HCT116 (cell line): ENCODE measurements at regions not wholly inside any gene's neighbourhood (a gene's known extent, or its start where the extent isn't known, plus 50 kb on each side); places are given as distances from the start of the nearest gene placed in this dataset.

Experiments
- ATAC-seq: fragments of 200-7000 bp; cut with Tn5 transposase; 2 replicates; pipeline ENCODE4 v1.9.1; 2020; ENCODE audit warnings: mild to moderate bottlenecking, moderate library complexity
- BruUV-seq: library from RNA; stranded (reverse); fragments of 400-500 nt; replicated peaks from 2 replicates; lab custom pipeline; 2021; lab: Mats Ljungman, UMichigan
- CTCF ChIA-PET: fragments of 300-600 bp; sonication (Branson Sonifier 250); formaldehyde crosslinking; loops from one replicate; lab custom pipeline; 2021; ENCODE audit warnings: antibody characterized with exemption; lab: Charles Lee
- POLR2A ChIA-PET: fragments of 300-600, 350-600 bp; sonication (Branson Sonifier 250); formaldehyde crosslinking; loops from one replicate; lab custom pipeline; 2021; ENCODE audit warnings: antibody characterized with exemption; lab: Charles Lee
- RAD21 ChIA-PET, 2 experiments: fragments of 300-600 bp; sonication (Branson Sonifier 250); formaldehyde crosslinking; loops; one replicate each; lab custom pipeline; 2023; ENCODE audit warnings: low total read pairs in 2 of 2; ENCODE audit not compliant: uncharacterized antibody in 2 of 2, unreplicated experiment in 2 of 2, low non-redundant PET in 1 of 2; lab: Charles Lee
- DNase-seq: peaks from one replicate; pipeline ENCODE4 v3.0.0-alpha.2; 2010; ENCODE audit warnings: low read depth, low spot score
- H2AFZ ChIP-seq: fragments of 200-600 bp; shearing (Covaris generic), sonication (generic); 2 replicates; pipeline ENCODE4 v1.6.1; 2017; ENCODE audit warnings: low read depth, mixed run types, mixed read lengths, antibody characterized with exemption, low read length; ENCODE audit not compliant: poor library complexity, severe bottlenecking
- H3K27ac ChIP-seq: 2 replicates; pipeline ENCODE4 v1.5.1; 2012; ENCODE audit warnings: low read depth, low read length
- H3K27me3 ChIP-seq: fragments of 200-600 bp; sonication (generic); 2 replicates; pipeline ENCODE4 v1.6.1; 2016; ENCODE audit warnings: mixed run types, low read length, mixed read lengths; ENCODE audit not compliant: insufficient read depth
- H3K36me3 ChIP-seq, 2 experiments: fragments of 200-500 bp in 1 of 2; fragments of 200-600 bp in 1 of 2; sonication (Bioruptor generic) in 1 of 2; sonication (generic) in 1 of 2; 2 replicates each; pipeline versions ENCODE4 v1.5.1 to v1.6.1; 2014 to 2016; ENCODE audit warnings: low read length in 2 of 2, inconsistent platforms in 1 of 2, mixed read lengths in 1 of 2, mixed run types in 1 of 2; ENCODE audit not compliant: insufficient read depth in 2 of 2, control insufficient read depth in 1 of 2
- H3K4me1 ChIP-seq, 2 experiments: fragments of 200-600 bp in 1 of 2; sonication (generic) in 1 of 2; 2 replicates each; pipeline versions ENCODE4 v1.5.1 to v1.6.1; 2012 to 2017; ENCODE audit warnings: low read length in 2 of 2, inconsistent platforms in 1 of 2, mild to moderate bottlenecking in 1 of 2, mixed read lengths in 1 of 2, mixed run types in 1 of 2, moderate library complexity in 1 of 2; ENCODE audit not compliant: insufficient read depth in 2 of 2, control insufficient read depth in 1 of 2
- H3K4me2 ChIP-seq: fragments of 200-600 bp; sonication (generic); 2 replicates; pipeline ENCODE4 v1.6.1; 2017; ENCODE audit warnings: mixed run types, low read length, mixed read lengths
- H3K4me3 ChIP-seq, 2 experiments: fragments of 200-600 bp in 1 of 2; sonication (generic) in 1 of 2; replicated peaks in 1 of 2; 2 replicates each; pipeline ENCODE4 v1.5.1; 2011 to 2016; ENCODE audit warnings: low read length in 2 of 2, control low read depth in 1 of 2, low read depth in 1 of 2, mild to moderate bottlenecking in 1 of 2, mixed read lengths in 1 of 2, mixed run types in 1 of 2
- H3K79me2 ChIP-seq: fragments of 200-600 bp; sonication (generic); 2 replicates; pipeline ENCODE4 v1.6.1; 2017; ENCODE audit warnings: mild to moderate bottlenecking, mixed run types, low read length, moderate library complexity, mixed read lengths; ENCODE audit not compliant: insufficient read depth
- H3K9ac ChIP-seq: fragments of 200-600 bp; sonication (generic); 2 replicates; pipeline ENCODE4 v1.6.1; 2016; ENCODE audit warnings: low read length, mixed read lengths
- H3K9me2 ChIP-seq: fragments of 200-600 bp; sonication (generic), shearing (Covaris generic); 2 replicates; pipeline ENCODE4 v1.6.1; 2017; ENCODE audit warnings: mixed run types, mild to moderate bottlenecking, moderate library complexity; ENCODE audit not compliant: insufficient read depth
- H3K9me3 ChIP-seq, 2 experiments: fragments of 200-500 bp in 1 of 2; fragments of 200-600 bp in 1 of 2; sonication (Bioruptor generic) in 1 of 2; sonication (generic) in 1 of 2; 2 replicates each; pipeline ENCODE4 v1.6.1; 2014 to 2017; ENCODE audit warnings: low read length in 2 of 2, mixed read lengths in 2 of 2, inconsistent platforms in 1 of 2, low read depth in 1 of 2, mild to moderate bottlenecking in 1 of 2, mixed run types in 1 of 2, moderate library complexity in 1 of 2; ENCODE audit not compliant: control insufficient read depth in 1 of 2, insufficient read depth in 1 of 2
- H4K20me1 ChIP-seq: fragments of 200-600 bp; sonication (generic), shearing (Covaris generic); 2 replicates; pipeline ENCODE4 v1.6.1; 2017; ENCODE audit warnings: mixed run types, mild to moderate bottlenecking, moderate library complexity; ENCODE audit not compliant: insufficient read depth
- ATF3 ChIP-seq: IDR thresholded peaks from 2 replicates; pipeline ENCODE4 v1.6.1; 2012
- CBX3 ChIP-seq: IDR thresholded peaks from 2 replicates; pipeline ENCODE4 v1.6.1; 2012; ENCODE audit warnings: low read depth
- CEBPB ChIP-seq: IDR thresholded peaks from 2 replicates; pipeline ENCODE4 v1.6.1; 2012; ENCODE audit warnings: low read depth
- CTCF ChIP-seq, 3 experiments: fragments of 200-600 bp in 1 of 3; sonication (generic) in 1 of 3; IDR thresholded peaks in 2 of 3; conservative IDR thresholded peaks in 1 of 3; 2 replicates each; pipeline ENCODE4 v1.5.1; 2012 to 2017; ENCODE audit warnings: low read depth in 2 of 3, low read length in 2 of 3, antibody characterized with exemption in 1 of 3, borderline replicate concordance in 1 of 3, control low read depth in 1 of 3, mild to moderate bottlenecking in 1 of 3, mixed read lengths in 1 of 3, mixed run types in 1 of 3, moderate library complexity in 1 of 3; ENCODE audit not compliant: insufficient read depth in 1 of 3
- EGR1 ChIP-seq: IDR thresholded peaks from 2 replicates; pipeline ENCODE4 v1.6.1; 2012; ENCODE audit warnings: low read depth
- ELF1 ChIP-seq: IDR thresholded peaks from 2 replicates; pipeline ENCODE4 v1.6.1; 2012; ENCODE audit warnings: low read depth, borderline replicate concordance
- EZH2phosphoT487 ChIP-seq: fragments of 200-600 bp; IDR thresholded peaks from 2 replicates; pipeline ENCODE4 v1.6.1; 2018; ENCODE audit warnings: antibody characterized with exemption, borderline replicate concordance
- FOSL1 ChIP-seq: IDR thresholded peaks from 2 replicates; pipeline ENCODE4 v1.6.1; 2012; ENCODE audit warnings: low read depth
- POLR2A ChIP-seq: IDR thresholded peaks from 2 replicates; pipeline ENCODE4 v1.7.0; 2011; ENCODE audit warnings: borderline replicate concordance; ENCODE audit not compliant: insufficient read depth, insufficient read length; ENCODE audit errors: extremely low read depth
- POLR2AphosphoS5 ChIP-seq: IDR thresholded peaks from 2 replicates; pipeline ENCODE4 v1.6.1; 2011; ENCODE audit warnings: mild to moderate bottlenecking, low read depth, low read length, moderate library complexity
- RAD21 ChIP-seq: IDR thresholded peaks from 2 replicates; pipeline ENCODE4 v1.6.1; 2012; ENCODE audit warnings: low read depth, mild to moderate bottlenecking
- SRF ChIP-seq: IDR thresholded peaks from 2 replicates; pipeline ENCODE4 v1.6.1; 2012; ENCODE audit warnings: low read depth
- TCF7L2 ChIP-seq: IDR thresholded peaks from 2 replicates; pipeline ENCODE4 v1.7.0; 2011; ENCODE audit warnings: borderline replicate concordance, inconsistent platforms; ENCODE audit not compliant: insufficient read depth, insufficient read length; ENCODE audit errors: extremely low read depth
- YY1 ChIP-seq: IDR thresholded peaks from 2 replicates; pipeline ENCODE4 v1.6.1; 2011; ENCODE audit warnings: low read length, low read depth, moderate library complexity, mild to moderate bottlenecking; ENCODE audit not compliant: insufficient replicate concordance; ENCODE audit errors: extremely low read depth
- ZBTB33 ChIP-seq: IDR thresholded peaks from 2 replicates; pipeline ENCODE4 v1.6.1; 2011; ENCODE audit warnings: mild to moderate bottlenecking, low read length, moderate library complexity; ENCODE audit not compliant: insufficient replicate concordance; ENCODE audit errors: extremely low read depth
- ZFX ChIP-seq: fragments of 450-650 bp; IDR thresholded peaks from 2 replicates; pipeline ENCODE4 v1.6.1; 2017
- ZNF274 ChIP-seq: fragments of 200-500 bp; sonication (Bioruptor generic); IDR thresholded peaks from 2 replicates; pipeline ENCODE4 v1.6.1; 2014; ENCODE audit warnings: mild to moderate bottlenecking, low read depth, low read length, inconsistent platforms
- intact Hi-C: fragments of 100-400 bp; cut with micrococcal nuclease; formaldehyde crosslinking; loops from 2 replicates; pipeline ENCODE4 v1.10.0; 2022

GRCh38 chr10:131656009-131656408, 244.8 kb upstream of the PPP2R2D start:
- TF ChIP-seq ZFX (no peak), CEBPB (no peak), FOSL1 (no peak), CBX3 (no peak), POLR2A (no peak), ATF3 (no peak), ZBTB33 (no peak), SRF (no peak), POLR2AphosphoS5 (no peak), YY1 (no peak), ELF1 (no peak), EGR1 (no peak), CTCF (IDR thresholded peaks at IDR 0.05 in 2 of 3, conservative IDR thresholded peaks at IDR 0.05 in 1 of 3; ENCODE audit: borderline replicate concordance in 1 of 3, insufficient read depth in 1 of 3, low read depth in 2 of 3, low read length in 2 of 3) (no peak), ZNF274 (no peak), RAD21 (no peak), EZH2phosphoT487 (no peak), TCF7L2 (no peak)
- TF ChIP-seq, all 23 proteins: peak for 0
- no TSS peak for BruUV-seq
- DNase-seq (no peak), ATAC-seq (no peak)
- no peak overlapping the region for H3K9ac ChIP-seq
- no peaks in the 10 kb centered on the region for H3K36me3 ChIP-seq
- ChIA-PET RAD21 (no interaction called here), CTCF (no interaction called here), POLR2A (no interaction called here)
- H3K4me1 ChIP-seq = no peaks in the 10 kb centered on the region
- no peak overlapping the region for H2AFZ ChIP-seq
- no peak overlapping the region for H3K4me3 ChIP-seq
- no peak overlapping the region for H3K4me2 ChIP-seq
- no peaks in the 10 kb centered on the region for H3K9me2 ChIP-seq
- H3K27ac ChIP-seq = no peak overlapping the region
- no peaks in the 10 kb centered on the region for H4K20me1 ChIP-seq
- no peaks in the 10 kb centered on the region for H3K79me2 ChIP-seq
- H3K9me3 ChIP-seq = no peaks in the 10 kb centered on the region
- H3K27me3 ChIP-seq = no peaks in the 10 kb centered on the region
- intact Hi-C loops = no loop called here
